Thyroid gland (tissue), 4 donors: ENCODE measurements at regions not wholly inside any gene's neighbourhood (a gene's known extent, or its start where the extent isn't known, plus 50 kb on each side); places are given as distances from the start of the nearest gene placed in this dataset.

Source experiments
- POLR2A ChIP-seq, 2 donors: fragments of 450-650 bp; IDR thresholded peaks; one replicate each; pipeline ENCODE4 v1.6.1; 2017; ENCODE audit warnings: antibody characterized with exemption in 2 of 2, mild to moderate bottlenecking in 2 of 2, moderate library complexity in 1 of 2
- TF ChIP-seq, protein P1 (sequence below), 6 experiments: fragments of 200-600 bp in 3 of 6; fragments of 450-650 bp in 3 of 6; sonication (generic) in 3 of 6; IDR thresholded peaks; one replicate each; pipeline ENCODE4 v1.5.1; 2016 to 2019; ENCODE audit warnings: antibody characterized with exemption in 6 of 6, mild to moderate bottlenecking in 2 of 6, inconsistent platforms in 1 of 6, moderate library complexity in 1 of 6

DNA sequence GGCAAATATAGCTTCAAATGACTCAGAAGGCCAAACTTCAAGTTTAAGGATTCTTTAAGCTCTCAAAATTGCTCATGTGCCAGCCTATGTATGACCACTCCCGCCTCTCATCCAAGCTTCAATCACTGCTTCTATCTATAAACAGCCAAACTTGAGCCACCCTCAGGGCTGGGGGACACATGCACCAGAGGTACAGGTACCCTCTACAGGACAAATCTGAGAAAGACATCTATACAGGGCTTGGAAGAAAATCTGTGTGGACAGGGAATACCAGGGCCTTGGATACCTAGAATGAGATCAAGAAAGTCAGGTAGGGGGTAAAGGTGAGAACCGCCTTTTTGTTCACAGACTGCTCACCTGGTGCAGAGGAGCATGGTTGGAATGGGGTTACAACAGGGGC, 217.9 kb downstream of the ATPSCKMT start:
- TF ChIP-seq, protein P1, sequence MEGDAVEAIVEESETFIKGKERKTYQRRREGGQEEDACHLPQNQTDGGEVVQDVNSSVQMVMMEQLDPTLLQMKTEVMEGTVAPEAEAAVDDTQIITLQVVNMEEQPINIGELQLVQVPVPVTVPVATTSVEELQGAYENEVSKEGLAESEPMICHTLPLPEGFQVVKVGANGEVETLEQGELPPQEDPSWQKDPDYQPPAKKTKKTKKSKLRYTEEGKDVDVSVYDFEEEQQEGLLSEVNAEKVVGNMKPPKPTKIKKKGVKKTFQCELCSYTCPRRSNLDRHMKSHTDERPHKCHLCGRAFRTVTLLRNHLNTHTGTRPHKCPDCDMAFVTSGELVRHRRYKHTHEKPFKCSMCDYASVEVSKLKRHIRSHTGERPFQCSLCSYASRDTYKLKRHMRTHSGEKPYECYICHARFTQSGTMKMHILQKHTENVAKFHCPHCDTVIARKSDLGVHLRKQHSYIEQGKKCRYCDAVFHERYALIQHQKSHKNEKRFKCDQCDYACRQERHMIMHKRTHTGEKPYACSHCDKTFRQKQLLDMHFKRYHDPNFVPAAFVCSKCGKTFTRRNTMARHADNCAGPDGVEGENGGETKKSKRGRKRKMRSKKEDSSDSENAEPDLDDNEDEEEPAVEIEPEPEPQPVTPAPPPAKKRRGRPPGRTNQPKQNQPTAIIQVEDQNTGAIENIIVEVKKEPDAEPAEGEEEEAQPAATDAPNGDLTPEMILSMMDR (IDR thresholded peaks at IDR 0.05): no peak
- TF ChIP-seq POLR2A (IDR thresholded peaks at IDR 0.05): no peak
